ENCODE measurements at regions not wholly inside any gene's neighbourhood (a gene's known extent, or its start where the extent isn't known, plus 50 kb on each side); places are given as distances from the start of the nearest gene placed in this dataset.

DNA sequence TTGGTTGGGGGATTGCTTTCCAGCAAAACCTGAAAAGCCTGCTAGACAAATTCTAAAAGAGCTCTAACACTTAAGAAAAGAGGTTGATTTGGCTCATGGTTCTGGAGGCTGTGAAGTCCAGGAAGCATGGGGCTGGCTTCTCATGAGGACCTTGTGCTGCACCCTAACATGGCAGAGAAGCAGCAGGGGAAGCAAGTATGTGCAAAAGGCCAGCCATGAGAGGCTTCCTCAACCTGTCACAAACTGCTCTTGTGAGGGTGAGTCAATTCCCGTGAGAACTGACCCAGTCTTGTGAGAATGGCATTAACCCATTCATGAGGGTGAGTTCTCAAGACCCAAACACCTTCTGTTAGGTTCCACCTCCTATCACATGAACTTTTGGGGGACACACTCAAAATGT, 54.3 kb upstream of the IGFBP3 start:
- H3K4ac ChIP-seq (ENCODE audit: low read depth, low read length) = peak overlapping the region; percentile 98
- peak overlapping the region; percentile 44 to 56; a peak in 3 of 4 replicates for H4K8ac ChIP-seq (ENCODE audit: low read depth in 2 of 2, low read length in 2 of 2)
- dilution Hi-C loops (cut with HindIII; ENCODE audit: low sequenced_read_pairs, unreplicated experiment) (no loop called here), in situ Hi-C loops (cut with MboI; ENCODE audit: low sequenced_read_pairs) (no loop called here), intact Hi-C loops (cut with micrococcal nuclease) (loop anchor here (5.0 kb wide), 1 partner anchor 172 kb away; no protein-coding TSS in a partner anchor)
- no peaks in the 10 kb centered on the region for H3K36me3 ChIP-seq (ENCODE audit: control insufficient read depth, insufficient read depth, low read length)
- peak overlapping the region; percentile 77; the same call in 1 of the 2 replicates for H3K18ac ChIP-seq (ENCODE audit: low read depth, low read length)
- BruUV-seq (replicated peaks) = no TSS peak
- H3K79me1 ChIP-seq (ENCODE audit: low read depth in 1 of 2, low read length in 2 of 2) = peaks cover 0 to 10% of the 10 kb centered on the region in 2 experiments; a peak in 1 of 4 replicates
- peak overlapping the region; percentile 99 for H2BK120ac ChIP-seq (ENCODE audit: low read depth, low read length)
- peaks cover 28% of the 10 kb centered on the region for H3K4me1 ChIP-seq (ENCODE audit: control insufficient read depth, insufficient read depth, low read length)
- DNase-seq (peak; percentile 21), ATAC-seq (ENCODE audit: low read depth) (no peak)
- H4K5ac ChIP-seq (ENCODE audit: low read depth, low read length) = peak overlapping the region; percentile 55; the same call in 1 of the 2 replicates
- H2BK20ac ChIP-seq (ENCODE audit: low read depth, low read length) = peak overlapping the region; percentile 100
- H3K23ac ChIP-seq (ENCODE audit: low read depth, low read length) = no peak overlapping the region; the same call in 1 of the 2 replicates
- no peak overlapping the region for H3K56ac ChIP-seq (ENCODE audit: extremely low read depth, insufficient read depth, low read length)
- H3K27ac ChIP-seq (ENCODE audit: insufficient read depth, low read length) = no peak overlapping the region
- CTCF ChIA-PET = no interaction called here
- no peak overlapping the region for H2AK9ac ChIP-seq (replicated peaks; ENCODE audit: low read depth, low read length, poor library complexity)
- peaks cover 31% of the 10 kb centered on the region for H3K9me1 ChIP-seq (ENCODE audit: insufficient read depth, low read length)
- H3K9ac ChIP-seq (ENCODE audit: low read depth, low read length) = no peak overlapping the region
- POLR2A ChIA-PET (ENCODE audit: unreplicated experiment) = interaction anchor here (0.6 kb wide), 1 partner anchor 53 kb away, joined by 10 read pairs; no protein-coding TSS in a partner anchor
- H3K4me2 ChIP-seq (ENCODE audit: low read depth, low read length) = no peak overlapping the region
- peak overlapping the region; percentile 92 for H2AK5ac ChIP-seq (ENCODE audit: low read depth, low read length)
- H3K27me3 ChIP-seq (ENCODE audit: control insufficient read depth, insufficient read depth, low read length) = no peaks in the 10 kb centered on the region
- H4K20me1 ChIP-seq (ENCODE audit: insufficient read depth, low read length) = no peaks in the 10 kb centered on the region
- H2BK5ac ChIP-seq (ENCODE audit: low read depth, low read length, poor library complexity, severe bottlenecking) = peak overlapping the region; percentile 44
- TF ChIP-seq CEBPB (IDR thresholded peaks at IDR 0.05; ENCODE audit: low read depth, low read length) = no peak
- TF ChIP-seq MAZ (IDR thresholded peaks at IDR 0.05; ENCODE audit: borderline replicate concordance, low read depth, low read length) = no peak
- no peak for TF ChIP-seq NFE2L2 (IDR thresholded peaks at IDR 0.05; ENCODE audit: low read depth, low read length)
- TF ChIP-seq, protein P1, sequence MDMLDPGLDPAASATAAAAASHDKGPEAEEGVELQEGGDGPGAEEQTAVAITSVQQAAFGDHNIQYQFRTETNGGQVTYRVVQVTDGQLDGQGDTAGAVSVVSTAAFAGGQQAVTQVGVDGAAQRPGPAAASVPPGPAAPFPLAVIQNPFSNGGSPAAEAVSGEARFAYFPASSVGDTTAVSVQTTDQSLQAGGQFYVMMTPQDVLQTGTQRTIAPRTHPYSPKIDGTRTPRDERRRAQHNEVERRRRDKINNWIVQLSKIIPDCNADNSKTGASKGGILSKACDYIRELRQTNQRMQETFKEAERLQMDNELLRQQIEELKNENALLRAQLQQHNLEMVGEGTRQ (IDR thresholded peaks at IDR 0.05; ENCODE audit: low read depth, low read length) = no peak
- no peak for TF ChIP-seq SMC3 (IDR thresholded peaks at IDR 0.05; ENCODE audit: low read depth, low read length)
- TF ChIP-seq MAFK (IDR thresholded peaks at IDR 0.05; ENCODE audit: low read depth, low read length) = no peak
- TF ChIP-seq RFX5 (IDR thresholded peaks at IDR 0.05; ENCODE audit: low read depth, low read length) = no peak
- no peak for TF ChIP-seq CHD1 (IDR thresholded peaks at IDR 0.05; ENCODE audit: low read depth, low read length)
- TF ChIP-seq RAD21 (IDR thresholded peaks at IDR 0.05; ENCODE audit: low read length) = no peak
- TF ChIP-seq, protein P2, sequence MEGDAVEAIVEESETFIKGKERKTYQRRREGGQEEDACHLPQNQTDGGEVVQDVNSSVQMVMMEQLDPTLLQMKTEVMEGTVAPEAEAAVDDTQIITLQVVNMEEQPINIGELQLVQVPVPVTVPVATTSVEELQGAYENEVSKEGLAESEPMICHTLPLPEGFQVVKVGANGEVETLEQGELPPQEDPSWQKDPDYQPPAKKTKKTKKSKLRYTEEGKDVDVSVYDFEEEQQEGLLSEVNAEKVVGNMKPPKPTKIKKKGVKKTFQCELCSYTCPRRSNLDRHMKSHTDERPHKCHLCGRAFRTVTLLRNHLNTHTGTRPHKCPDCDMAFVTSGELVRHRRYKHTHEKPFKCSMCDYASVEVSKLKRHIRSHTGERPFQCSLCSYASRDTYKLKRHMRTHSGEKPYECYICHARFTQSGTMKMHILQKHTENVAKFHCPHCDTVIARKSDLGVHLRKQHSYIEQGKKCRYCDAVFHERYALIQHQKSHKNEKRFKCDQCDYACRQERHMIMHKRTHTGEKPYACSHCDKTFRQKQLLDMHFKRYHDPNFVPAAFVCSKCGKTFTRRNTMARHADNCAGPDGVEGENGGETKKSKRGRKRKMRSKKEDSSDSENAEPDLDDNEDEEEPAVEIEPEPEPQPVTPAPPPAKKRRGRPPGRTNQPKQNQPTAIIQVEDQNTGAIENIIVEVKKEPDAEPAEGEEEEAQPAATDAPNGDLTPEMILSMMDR (conservative IDR thresholded peaks at IDR 0.05; ENCODE audit: low read depth, low read length) = no peak
- TF ChIP-seq, protein P3, sequence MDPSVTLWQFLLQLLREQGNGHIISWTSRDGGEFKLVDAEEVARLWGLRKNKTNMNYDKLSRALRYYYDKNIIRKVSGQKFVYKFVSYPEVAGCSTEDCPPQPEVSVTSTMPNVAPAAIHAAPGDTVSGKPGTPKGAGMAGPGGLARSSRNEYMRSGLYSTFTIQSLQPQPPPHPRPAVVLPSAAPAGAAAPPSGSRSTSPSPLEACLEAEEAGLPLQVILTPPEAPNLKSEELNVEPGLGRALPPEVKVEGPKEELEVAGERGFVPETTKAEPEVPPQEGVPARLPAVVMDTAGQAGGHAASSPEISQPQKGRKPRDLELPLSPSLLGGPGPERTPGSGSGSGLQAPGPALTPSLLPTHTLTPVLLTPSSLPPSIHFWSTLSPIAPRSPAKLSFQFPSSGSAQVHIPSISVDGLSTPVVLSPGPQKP (IDR thresholded peaks at IDR 0.05; ENCODE audit: borderline replicate concordance, low read depth, low read length) = no peak
- no peak for TF ChIP-seq MXI1 (IDR thresholded peaks at IDR 0.05; ENCODE audit: borderline replicate concordance, low read depth, low read length)
- TF ChIP-seq POLR2A (IDR thresholded peaks at IDR 0.05; ENCODE audit: low read depth, low read length) = no peak
- no peak for TF ChIP-seq RCOR1 (IDR thresholded peaks at IDR 0.05; ENCODE audit: insufficient replicate concordance, low read length)
- TF ChIP-seq FOS (IDR thresholded peaks at IDR 0.05; ENCODE audit: low read depth, low read length) = no peak
- TF ChIP-seq BHLHE40 (IDR thresholded peaks at IDR 0.05; ENCODE audit: low read depth, low read length) = no peak
- H3K4me3 ChIP-seq (ENCODE audit: insufficient read depth, low read depth, low read length) = no peak overlapping the region
- H3K9me3 ChIP-seq (ENCODE audit: control insufficient read depth, insufficient read depth, low read length) = peaks cover 4% of the 10 kb centered on the region; the same call in 1 of the 2 replicates
- H2AFZ ChIP-seq (replicated peaks; ENCODE audit: low read length, poor library complexity) = no peak overlapping the region
- WGBS, 2 experiments (ENCODE audit: extremely low coverage in 2 of 2, insufficient read length in 1 of 2) = no CpG with 5 or more reads among the region's 1 CpG
- peak overlapping the region; percentile 51; the same call in 2 of the 3 replicates for H2BK15ac ChIP-seq (ENCODE audit: low read depth, low read length)
- peak overlapping the region; percentile 98 for H4K91ac ChIP-seq (ENCODE audit: insufficient read depth, low read depth, low read length)
- peak overlapping the region; percentile 64 for H3K14ac ChIP-seq (replicated peaks; ENCODE audit: low read depth, low read length)

Data from IMR-90 (cell line).